ENCODE measurements at regions not wholly inside any gene's neighbourhood (a gene's known extent, or its start where the extent isn't known, plus 50 kb on each side); places are given as distances from the start of the nearest gene placed in this dataset.

GRCh38 chr17:54521137-54521536 lies 379.5 kb upstream of the TOM1L1 start:
- ChIA-PET POLR2A (ENCODE audit: unreplicated experiment) (no interaction called here), CTCF (no interaction called here)
- ATAC-seq (no peak), DNase-seq (no peak)
- Histone ChIP-seq H4K20me1 (ENCODE audit: low read length) (no peaks in the 10 kb centered on the region), H3K27me3 (ENCODE audit: low read length) (no peaks in the 10 kb centered on the region), H3K4me1 (ENCODE audit: insufficient read depth, low read length) (no peaks in the 10 kb centered on the region), H3K79me2 (ENCODE audit: low read length) (no peaks in the 10 kb centered on the region), H3K36me3 (ENCODE audit: low read depth, low read length) (no peaks in the 10 kb centered on the region), H3K9ac (ENCODE audit: low read length) (no peak overlapping the region), H3K4me3 (ENCODE audit: low read length) (no peak overlapping the region), H3K9me3 (ENCODE audit: low read length) (peaks cover 38% of the 10 kb centered on the region), H3K4me2 (ENCODE audit: low read length) (no peak overlapping the region), H2AFZ (ENCODE audit: low read length) (no peak overlapping the region), H3K27ac (ENCODE audit: low read length) (no peak overlapping the region), H3F3A (ENCODE audit: low read length, unreplicated experiment) (no peaks in the 10 kb centered on the region), H3K9me2 (replicated peaks; ENCODE audit: low read length) (no peaks in the 10 kb centered on the region)
- no TSS peak for BruUV-seq (replicated peaks)
- intact Hi-C loops (cut with micrococcal nuclease) = no loop called here
- TF ChIP-seq EZH2 (IDR thresholded peaks at IDR 0.05; ENCODE audit: low read length, unreplicated experiment) (no peak), EZH2phosphoT487 (IDR thresholded peaks at IDR 0.05; ENCODE audit: borderline replicate concordance, low read length) (no peak), CTCF (conservative IDR thresholded peaks at IDR 0.05; ENCODE audit: low read depth, low read length) (no peak)

GRCh38 chr17:54524501-54524900 lies 376.2 kb upstream of the TOM1L1 start:
- Histone ChIP-seq H4K20me1 (ENCODE audit: low read length) (no peaks in the 10 kb centered on the region), H3F3A (ENCODE audit: low read length, unreplicated experiment) (no peaks in the 10 kb centered on the region), H3K4me3 (ENCODE audit: low read length) (no peak overlapping the region), H3K79me2 (ENCODE audit: low read length) (no peaks in the 10 kb centered on the region), H3K9me3 (ENCODE audit: low read length) (peaks cover 45% of the 10 kb centered on the region), H3K27me3 (ENCODE audit: low read length) (no peaks in the 10 kb centered on the region), H3K36me3 (ENCODE audit: low read depth, low read length) (no peaks in the 10 kb centered on the region), H3K9me2 (replicated peaks; ENCODE audit: low read length) (no peaks in the 10 kb centered on the region), H3K27ac (ENCODE audit: low read length) (no peak overlapping the region), H3K9ac (ENCODE audit: low read length) (no peak overlapping the region), H3K4me2 (ENCODE audit: low read length) (no peak overlapping the region), H2AFZ (ENCODE audit: low read length) (no peak overlapping the region), H3K4me1 (ENCODE audit: insufficient read depth, low read length) (no peaks in the 10 kb centered on the region)
- DNase-seq = no peak
- no peak for ATAC-seq
- ChIA-PET POLR2A (ENCODE audit: unreplicated experiment) (no interaction called here), CTCF (no interaction called here)
- no TSS peak for BruUV-seq (replicated peaks)
- TF ChIP-seq EZH2phosphoT487 (IDR thresholded peaks at IDR 0.05; ENCODE audit: borderline replicate concordance, low read length) (no peak), CTCF (conservative IDR thresholded peaks at IDR 0.05; ENCODE audit: low read depth, low read length) (no peak), EZH2 (IDR thresholded peaks at IDR 0.05; ENCODE audit: low read length, unreplicated experiment) (no peak)
- intact Hi-C loops (cut with micrococcal nuclease) = no loop called here

- intact Hi-C loops (cut with micrococcal nuclease) = no loop called here
- Histone ChIP-seq H3K9me2 (replicated peaks; ENCODE audit: low read length) (no peaks in the 10 kb centered on the region), H3K9ac (ENCODE audit: low read length) (no peak overlapping the region), H3K9me3 (ENCODE audit: low read length) (peaks cover 29% of the 10 kb centered on the region), H3K4me3 (ENCODE audit: low read length) (no peak overlapping the region), H4K20me1 (ENCODE audit: low read length) (no peaks in the 10 kb centered on the region), H3K79me2 (ENCODE audit: low read length) (no peaks in the 10 kb centered on the region), H3K4me1 (ENCODE audit: insufficient read depth, low read length) (no peaks in the 10 kb centered on the region), H3F3A (ENCODE audit: low read length, unreplicated experiment) (no peaks in the 10 kb centered on the region), H3K27ac (ENCODE audit: low read length) (no peak overlapping the region), H2AFZ (ENCODE audit: low read length) (no peak overlapping the region), H3K36me3 (ENCODE audit: low read depth, low read length) (no peaks in the 10 kb centered on the region), H3K4me2 (ENCODE audit: low read length) (no peak overlapping the region), H3K27me3 (ENCODE audit: low read length) (no peaks in the 10 kb centered on the region)
- no TSS peak for BruUV-seq (replicated peaks)
- ATAC-seq (no peak), DNase-seq (no peak)
- CTCF ChIA-PET = no interaction called here
- POLR2A ChIA-PET (ENCODE audit: unreplicated experiment) = no interaction called here
- TF ChIP-seq CTCF (conservative IDR thresholded peaks at IDR 0.05; ENCODE audit: low read depth, low read length) (no peak), EZH2 (IDR thresholded peaks at IDR 0.05; ENCODE audit: low read length, unreplicated experiment) (no peak), EZH2phosphoT487 (IDR thresholded peaks at IDR 0.05; ENCODE audit: borderline replicate concordance, low read length) (no peak)
Measured at GRCh38 chr17:54527941-54528340, 372.7 kb upstream of the TOM1L1 start.
